NCI-H82 (cell line): ENCODE measurements at regions not wholly inside any gene's neighbourhood (a gene's known extent, or its start where the extent isn't known, plus 50 kb on each side); places are given as distances from the start of the nearest gene placed in this dataset.

Source experiments
- DNase-seq: peaks from one replicate; lab custom pipeline; 2025; lab: John Stamatoyannopoulos, UW

DNA sequence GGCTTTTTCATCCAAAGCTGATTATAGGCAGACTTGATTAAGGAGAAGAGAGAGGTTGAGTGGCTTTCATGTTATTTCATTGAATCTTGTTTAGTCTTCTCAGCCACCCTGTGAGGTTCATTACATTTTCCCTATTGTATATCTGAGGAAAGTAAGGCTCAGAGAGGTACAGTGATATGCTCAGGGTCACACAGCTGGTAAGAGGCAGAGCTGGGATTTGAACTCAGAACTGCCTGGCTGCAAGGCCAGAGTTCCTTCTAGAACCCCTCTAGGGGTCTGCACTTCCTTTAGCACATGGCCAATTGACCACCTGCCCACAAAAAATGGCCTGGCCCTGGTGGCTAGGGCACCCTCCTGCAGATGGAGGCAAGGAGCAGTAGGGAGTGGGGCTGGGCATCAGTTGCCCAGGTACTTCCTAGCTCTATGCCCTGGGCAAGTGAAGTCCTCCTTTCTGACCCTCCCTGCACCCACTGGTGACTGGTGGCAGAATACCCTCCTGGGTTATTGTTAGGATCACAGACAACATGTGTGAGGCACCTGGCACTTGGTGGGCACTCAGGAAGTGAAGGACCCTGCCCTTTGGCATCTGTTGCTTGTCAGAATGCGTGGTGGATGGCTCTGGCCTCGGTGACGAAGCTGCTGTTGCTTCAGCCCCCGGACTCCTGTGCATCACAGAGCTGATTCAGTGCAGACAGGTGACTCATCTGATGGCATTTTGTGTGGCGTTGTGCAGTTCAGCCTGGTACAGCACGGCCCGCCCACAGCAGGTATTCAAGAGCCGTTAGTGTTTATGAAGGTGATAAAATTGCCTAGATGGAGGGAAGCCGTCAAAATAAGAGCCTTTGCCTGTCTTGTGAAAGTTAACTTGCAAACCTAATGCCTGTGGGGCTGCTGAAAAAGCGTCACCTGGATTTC, 115.8 kb downstream of the SLC25A47 start:
- no peak for DNase-seq

GRCh38 chr14:100439781-100440180, 116.6 kb downstream of the SLC25A47 start:
- DNase-seq, result no peak

GRCh38 chr14:100440207-100440631, 117.1 kb downstream of the SLC25A47 start:
- peak; percentile 69 for DNase-seq

DNA sequence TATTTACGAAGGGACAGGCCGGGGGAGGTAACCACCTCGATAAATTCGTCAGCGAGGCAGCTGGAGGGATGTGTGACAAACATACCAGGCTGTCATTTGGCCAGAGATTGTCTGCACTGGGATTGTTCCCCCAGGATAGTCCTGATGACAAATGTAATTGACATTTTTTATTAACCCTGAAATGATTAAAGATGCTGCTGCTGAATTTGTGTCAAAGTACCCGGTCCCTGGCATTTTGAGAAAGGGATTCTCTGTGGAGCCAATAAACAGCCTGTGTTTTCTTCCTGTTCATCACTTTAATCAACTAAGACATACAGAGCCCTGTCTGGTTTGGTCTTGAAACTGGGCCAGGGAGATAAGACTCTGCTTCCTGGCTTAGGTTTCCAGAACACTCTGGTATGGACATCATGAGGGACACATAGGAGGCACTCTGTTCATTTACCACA, 117.6 kb downstream of the SLC25A47 start:
- no peak for DNase-seq

DNA sequence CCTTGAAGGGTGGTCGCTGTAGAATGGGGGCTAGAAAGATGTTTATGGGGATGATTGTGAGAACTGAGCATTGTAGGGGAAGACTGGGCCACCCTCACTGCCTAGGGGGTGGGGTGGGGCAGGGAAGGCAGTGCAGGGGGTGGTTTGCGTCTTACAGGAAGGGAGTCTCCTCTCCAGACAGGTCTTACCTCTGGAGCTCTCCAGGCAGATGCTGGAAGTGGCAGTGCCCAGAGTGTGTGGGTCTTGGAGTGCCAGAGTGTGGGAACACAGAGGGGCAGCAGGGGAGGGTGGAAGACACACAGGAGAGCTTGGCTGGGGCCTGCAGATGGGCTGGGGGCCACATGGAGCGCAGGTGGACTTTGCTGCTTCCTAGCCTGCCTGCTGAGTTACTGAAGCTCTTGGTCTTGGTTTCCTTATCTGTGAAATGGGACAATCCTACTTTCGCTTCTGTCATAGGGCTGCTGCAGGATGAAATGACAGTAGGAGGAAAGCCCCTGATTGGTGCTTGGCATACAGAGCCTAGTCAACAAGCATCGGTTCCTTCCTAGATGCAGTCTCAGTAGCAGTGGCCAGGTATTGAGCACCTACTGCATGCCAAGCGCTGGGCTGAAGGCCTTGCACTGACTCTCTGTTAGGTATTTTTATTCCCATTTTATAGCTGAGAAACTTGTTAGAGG, 118.3 kb downstream of the SLC25A47 start:
- DNase-seq, result no peak

- no peak for DNase-seq
Observed at GRCh38 chr14:100442036-100442435, 118.9 kb downstream of the SLC25A47 start.

DNA sequence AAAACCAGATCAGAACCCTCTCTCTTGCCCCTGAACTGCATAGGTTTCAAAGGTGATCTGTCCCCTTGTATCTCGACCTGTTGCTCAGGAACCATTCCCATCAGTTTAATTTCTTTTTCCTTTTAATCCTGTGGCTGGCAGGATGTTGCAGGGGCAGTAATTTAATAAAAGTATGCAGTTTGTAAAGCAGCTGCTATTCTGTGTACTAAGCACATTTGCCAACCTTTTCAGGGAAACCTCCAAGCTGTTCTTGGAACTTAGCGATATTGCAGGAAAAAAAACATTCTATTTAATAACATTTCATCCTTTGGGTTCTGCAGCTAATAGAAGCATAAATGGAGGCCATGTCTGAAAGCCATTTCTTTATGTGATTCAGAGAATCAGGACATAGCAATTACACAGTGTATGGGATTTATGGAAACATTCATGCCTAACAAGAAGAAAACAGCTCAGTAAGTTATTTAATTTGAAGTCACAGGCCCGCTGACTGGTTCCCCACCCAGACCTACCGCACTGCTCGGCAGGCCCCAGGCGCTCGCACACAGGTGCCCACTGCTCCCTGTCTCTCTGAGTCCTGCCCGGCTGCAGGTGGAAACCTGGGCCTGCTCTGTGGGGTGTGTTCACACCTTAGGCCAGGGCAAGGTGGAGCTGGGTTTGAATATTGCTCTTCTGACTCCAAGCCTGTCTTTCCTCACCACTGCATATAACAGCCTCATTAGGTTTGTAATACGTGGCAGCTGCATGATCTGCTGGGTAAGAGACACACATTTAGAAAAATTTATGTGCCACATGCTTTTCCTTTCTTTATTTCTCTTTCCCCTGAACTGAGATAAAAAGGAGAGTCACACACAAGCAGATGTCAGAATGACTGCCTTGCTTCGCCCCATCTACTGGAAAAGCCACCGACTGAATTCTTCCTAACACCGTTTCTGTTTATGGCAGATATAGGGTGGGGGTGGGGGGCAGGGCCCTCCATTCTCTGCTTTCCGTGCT, 119.7 kb downstream of the SLC25A47 start:
- no peak for DNase-seq

DNA sequence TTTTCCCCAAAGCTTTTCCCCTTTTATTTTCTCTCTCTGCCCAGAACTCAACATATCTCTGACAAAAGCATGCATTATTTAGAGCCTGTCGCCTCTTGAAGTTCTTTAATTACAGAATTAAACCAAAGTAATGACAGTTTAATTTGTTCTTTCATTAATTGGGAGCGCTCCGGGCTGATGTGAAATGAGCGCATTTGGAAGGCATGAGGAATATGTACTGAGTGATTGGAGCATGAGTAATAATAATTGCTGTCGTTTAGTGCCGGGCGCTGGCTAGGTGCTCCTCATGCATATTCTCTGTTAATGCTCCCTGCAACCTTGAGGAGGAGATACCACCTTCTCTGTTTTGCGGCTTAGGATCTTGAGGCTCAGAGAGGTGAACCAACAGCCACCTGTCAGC, 120.5 kb downstream of the SLC25A47 start:
- DNase-seq, result no peak

DNA sequence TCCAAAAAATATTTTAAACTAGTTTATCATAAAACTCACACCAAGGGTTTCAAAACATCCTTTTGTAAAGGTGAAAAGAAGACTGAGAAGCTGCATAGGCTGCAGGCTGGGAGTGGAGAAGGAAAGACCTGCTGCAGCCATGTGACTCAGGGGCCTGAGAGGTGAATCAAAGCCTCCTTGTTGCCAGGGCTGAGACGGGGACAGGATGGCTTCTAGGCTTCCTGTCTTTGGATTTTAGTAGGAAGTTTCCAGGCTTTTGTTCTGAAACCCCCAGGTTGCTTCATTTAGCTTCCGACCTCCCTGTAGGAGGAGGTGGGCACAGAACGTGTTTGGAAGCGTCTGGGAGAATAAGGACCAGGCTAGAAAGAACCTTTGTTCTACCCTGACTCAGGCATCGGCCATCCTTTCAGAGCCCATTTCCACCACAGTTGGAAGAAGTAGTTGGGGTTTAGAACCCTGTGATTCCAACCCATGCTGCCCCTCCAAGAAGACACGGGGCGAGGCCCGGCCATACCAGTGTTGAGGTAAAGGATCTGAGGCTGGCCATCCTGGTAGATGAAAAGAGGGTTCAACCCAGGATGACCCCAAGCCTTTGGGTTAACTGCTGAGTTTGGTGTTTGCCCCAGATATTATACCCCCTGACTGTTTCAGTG, 122.4 kb downstream of the SLC25A47 start:
- no peak for DNase-seq

DNA sequence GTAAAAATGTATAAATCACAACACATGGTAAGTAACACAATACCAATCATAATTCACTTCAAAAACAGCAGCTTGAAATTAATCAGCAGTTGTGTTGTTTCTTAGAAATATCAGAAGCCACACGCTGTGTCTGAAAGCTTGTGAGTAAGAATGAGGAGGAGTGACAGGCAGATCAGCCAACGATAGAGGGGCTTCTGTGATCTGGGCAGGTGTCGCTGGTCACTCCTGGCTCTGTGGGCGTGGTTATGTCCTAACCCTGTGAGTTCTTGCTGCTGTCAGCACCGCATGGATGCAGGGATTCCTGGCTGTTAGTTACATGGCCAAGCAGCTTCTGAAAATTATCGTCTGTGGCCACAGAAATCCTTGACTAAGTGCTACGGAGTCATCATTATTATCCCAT, 123.4 kb downstream of the SLC25A47 start:
- DNase-seq, result peak; percentile 93

GRCh38 chr14:100448376-100448775, 125.2 kb downstream of the SLC25A47 start:
- no peak for DNase-seq

DNA sequence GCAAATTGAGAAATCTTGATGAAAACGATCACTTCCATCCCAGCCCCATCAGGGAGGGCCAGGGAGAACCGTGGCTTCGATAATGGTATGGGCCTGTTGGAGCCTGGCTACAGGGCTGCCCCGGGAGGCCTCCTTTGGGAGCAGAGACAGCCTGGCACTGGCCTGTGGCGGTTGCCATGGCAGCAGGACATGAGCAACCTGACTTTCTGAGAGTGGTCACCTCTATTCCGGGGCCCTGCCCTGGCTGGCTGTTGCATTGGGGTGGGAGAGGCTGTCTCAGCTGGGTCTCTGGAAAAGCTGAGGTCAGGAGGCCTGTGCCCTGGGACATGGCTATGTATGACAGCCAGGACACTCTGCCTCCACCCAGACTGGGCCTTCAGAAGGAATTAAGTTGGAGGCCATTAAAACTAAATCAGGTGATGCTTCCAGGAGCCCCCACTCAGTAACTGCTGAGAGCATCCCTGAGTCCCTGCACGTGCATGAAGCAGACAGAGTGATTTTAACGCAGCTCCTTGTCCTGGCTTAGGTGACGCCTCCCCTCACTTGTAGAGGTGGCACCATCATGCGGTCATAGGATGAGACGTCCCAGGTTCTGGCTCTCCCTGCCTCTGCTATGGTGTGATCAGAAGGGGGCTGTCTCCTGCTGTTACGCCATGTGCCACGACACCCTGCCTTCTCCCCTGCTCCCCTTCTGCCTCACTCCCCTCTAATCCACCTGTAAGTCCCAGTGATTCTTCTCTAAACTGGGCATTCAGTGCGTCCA, 126.3 kb downstream of the SLC25A47 start:
- DNase-seq, result no peak

DNA sequence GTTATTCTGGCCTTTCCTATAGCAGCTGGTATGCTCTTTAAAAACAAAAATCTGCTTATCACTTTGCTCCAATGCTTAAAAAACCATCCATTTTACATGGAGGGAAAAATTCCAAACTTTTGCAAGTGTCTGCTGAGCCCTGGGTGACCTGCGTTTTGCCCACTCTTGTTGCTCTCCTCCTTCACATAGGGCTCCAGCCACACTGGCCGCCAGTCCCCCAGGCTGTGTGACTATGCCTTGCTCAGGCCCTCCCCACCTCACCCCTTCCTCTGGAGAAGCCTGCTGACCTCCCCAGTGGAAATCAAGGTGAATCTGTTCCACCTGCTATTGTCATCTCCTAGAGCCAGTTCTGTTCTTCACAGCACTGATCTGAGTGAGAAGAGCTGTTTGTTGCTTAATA, 126.9 kb downstream of the SLC25A47 start:
- no peak for DNase-seq

- DNase-seq, result no peak
Observed at GRCh38 chr14:100450736-100451135, 127.6 kb downstream of the SLC25A47 start.

GRCh38 chr14:100451264-100451663, 128.1 kb downstream of the SLC25A47 start:
- DNase-seq, result no peak

DNA sequence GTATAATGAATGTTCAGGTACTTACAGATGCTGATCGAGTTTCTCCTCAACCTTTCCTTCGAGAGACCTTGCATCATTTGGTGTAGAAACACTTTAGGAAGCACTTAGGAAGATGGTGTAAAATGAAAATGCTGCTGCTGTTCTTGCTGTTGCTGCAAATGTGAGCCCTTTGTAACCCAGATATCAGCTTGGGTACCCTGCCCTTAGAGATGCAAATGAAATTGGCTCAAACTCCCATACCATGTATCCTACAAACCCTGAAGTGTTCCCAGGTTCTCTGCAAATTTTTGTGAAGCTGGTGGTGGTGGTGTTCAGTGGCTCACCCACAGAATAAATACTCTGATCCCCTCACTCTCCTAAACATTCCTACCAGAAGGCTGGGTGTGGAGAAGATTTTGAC, 130.8 kb downstream of the SLC25A47 start:
- no peak for DNase-seq

- DNase-seq, result no peak
Observed at GRCh38 chr14:100454437-100454836, 131.3 kb downstream of the SLC25A47 start.

- DNase-seq, result no peak
Observed at GRCh38 chr14:100463937-100464336, 123.3 kb downstream of the BEGAIN start.

DNA sequence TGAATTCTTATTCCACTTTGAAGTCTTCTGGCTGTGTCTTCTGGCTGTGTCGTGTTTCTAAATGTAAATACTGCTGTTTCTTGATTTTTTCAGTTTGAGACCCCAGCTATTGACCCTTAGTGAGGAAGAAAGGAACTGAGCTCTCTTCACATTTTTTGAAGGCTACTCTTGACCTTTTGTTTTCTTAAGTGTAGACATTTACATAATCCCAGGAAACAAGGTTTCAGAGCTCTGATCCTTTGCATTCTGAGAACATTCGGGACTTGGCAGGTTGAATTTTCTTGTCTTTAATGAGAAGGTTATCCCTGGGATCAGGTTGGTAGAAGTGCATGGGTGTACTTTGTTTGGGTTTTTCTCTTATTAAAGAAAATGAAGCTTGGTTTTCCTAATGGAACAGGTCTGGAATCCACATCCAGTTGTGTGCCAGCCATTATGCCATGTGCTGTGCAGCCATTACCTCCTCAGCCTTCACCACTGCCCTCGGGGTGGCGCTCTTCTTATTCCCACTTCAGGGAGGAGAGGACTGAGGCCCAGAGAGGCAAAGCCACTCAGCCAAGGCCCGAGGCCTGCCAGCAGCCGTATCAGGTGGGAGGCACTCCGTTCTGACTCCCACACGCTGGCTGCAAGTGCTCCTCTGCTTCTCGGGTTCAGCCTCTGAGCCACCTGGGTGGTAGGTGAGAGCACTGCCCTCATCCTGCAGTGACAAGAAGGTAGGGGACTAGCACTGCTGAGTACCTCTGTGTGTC, 120.9 kb downstream of the BEGAIN start:
- DNase-seq, result no peak
